ENCODE measurements at regions not wholly inside any gene's neighbourhood (a gene's known extent, or its start where the extent isn't known, plus 50 kb on each side); places are given as distances from the start of the nearest gene placed in this dataset.

DNA sequence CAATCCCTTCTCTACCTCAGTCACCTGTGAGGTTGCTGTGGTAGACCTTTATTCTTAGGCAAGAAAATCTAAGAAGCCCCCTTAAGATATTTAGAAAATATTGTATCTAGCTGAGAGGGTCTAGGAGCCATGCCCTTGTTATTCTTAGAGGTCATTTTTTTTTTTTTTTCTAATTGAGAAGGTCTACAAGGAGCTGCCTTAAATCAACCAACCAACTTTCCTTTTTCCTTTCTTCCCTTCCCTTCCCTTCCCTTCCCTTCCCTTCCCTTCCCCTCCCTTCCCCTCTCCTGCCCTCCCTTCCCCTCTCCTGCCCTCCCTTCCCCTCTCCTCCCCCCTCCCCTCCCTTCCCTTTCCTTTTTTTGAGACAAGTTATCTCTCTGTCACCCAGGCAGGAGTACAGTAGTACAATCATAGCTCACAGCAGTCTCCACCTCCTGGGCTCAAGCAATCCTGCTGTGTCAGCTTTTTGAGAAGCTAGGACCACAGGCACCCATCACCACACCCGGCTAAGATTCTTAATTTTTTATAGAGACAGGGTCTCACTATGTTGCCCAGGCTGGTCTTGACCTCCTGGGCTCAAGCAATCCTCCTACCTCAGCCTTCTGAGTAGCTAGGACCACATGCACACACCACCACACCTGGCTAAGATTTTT is 668.4 kb upstream of the FBXO33 start:
- H3K79me2 ChIP-seq (ENCODE audit: low read length), result no peaks in the 10 kb centered on the region
- ChIA-PET CTCF (no interaction called here), POLR2A (ENCODE audit: unreplicated experiment) (no interaction called here)
- H3K9me2 ChIP-seq (replicated peaks; ENCODE audit: low read length), result no peaks in the 10 kb centered on the region
- DNase-seq, result no peak
- H3F3A ChIP-seq (ENCODE audit: low read length, unreplicated experiment), result no peaks in the 10 kb centered on the region
- H3K4me3 ChIP-seq (ENCODE audit: low read length), result no peak overlapping the region
- H3K9me3 ChIP-seq (ENCODE audit: low read length), result no peaks in the 10 kb centered on the region
- H3K4me1 ChIP-seq (ENCODE audit: insufficient read depth, low read length), result no peaks in the 10 kb centered on the region
- no peaks in the 10 kb centered on the region for H3K27me3 ChIP-seq (ENCODE audit: low read length)
- no peaks in the 10 kb centered on the region for H3K36me3 ChIP-seq (ENCODE audit: low read depth, low read length)
- H4K20me1 ChIP-seq (ENCODE audit: low read length), result no peaks in the 10 kb centered on the region
- ATAC-seq, result no peak
- no peak overlapping the region for H2AFZ ChIP-seq (ENCODE audit: low read length)
- H3K9ac ChIP-seq (ENCODE audit: low read length), result no peak overlapping the region
- H3K4me2 ChIP-seq (ENCODE audit: low read length), result no peak overlapping the region
- TF ChIP-seq CTCF (conservative IDR thresholded peaks at IDR 0.05; ENCODE audit: low read depth, low read length) (no peak), EZH2 (IDR thresholded peaks at IDR 0.05; ENCODE audit: low read length, unreplicated experiment) (no peak), EZH2phosphoT487 (IDR thresholded peaks at IDR 0.05; ENCODE audit: borderline replicate concordance, low read length) (no peak)
- no TSS peak for BruUV-seq (replicated peaks)
- no peak overlapping the region for H3K27ac ChIP-seq (ENCODE audit: low read length)
- intact Hi-C loops (cut with micrococcal nuclease), result no loop called here

- H4K20me1 ChIP-seq (ENCODE audit: low read length), result no peaks in the 10 kb centered on the region
- no peaks in the 10 kb centered on the region for H3K9me2 ChIP-seq (replicated peaks; ENCODE audit: low read length)
- DNase-seq (no peak), ATAC-seq (no peak)
- POLR2A ChIA-PET (ENCODE audit: unreplicated experiment), result no interaction called here
- no peak overlapping the region for H3K4me3 ChIP-seq (ENCODE audit: low read length)
- H3K79me2 ChIP-seq (ENCODE audit: low read length), result no peaks in the 10 kb centered on the region
- no peaks in the 10 kb centered on the region for H3F3A ChIP-seq (ENCODE audit: low read length, unreplicated experiment)
- no peaks in the 10 kb centered on the region for H3K27me3 ChIP-seq (ENCODE audit: low read length)
- H2AFZ ChIP-seq (ENCODE audit: low read length), result no peak overlapping the region
- H3K36me3 ChIP-seq (ENCODE audit: low read depth, low read length), result no peaks in the 10 kb centered on the region
- no peak overlapping the region for H3K4me2 ChIP-seq (ENCODE audit: low read length)
- H3K4me1 ChIP-seq (ENCODE audit: insufficient read depth, low read length), result peaks cover 2% of the 10 kb centered on the region; the same call in 1 of the 2 replicates
- CTCF ChIA-PET, result no interaction called here
- TF ChIP-seq EZH2phosphoT487 (IDR thresholded peaks at IDR 0.05; ENCODE audit: borderline replicate concordance, low read length) (no peak), CTCF (conservative IDR thresholded peaks at IDR 0.05; ENCODE audit: low read depth, low read length) (no peak), EZH2 (IDR thresholded peaks at IDR 0.05; ENCODE audit: low read length, unreplicated experiment) (no peak)
- no TSS peak for BruUV-seq (replicated peaks)
- no peak overlapping the region for H3K9ac ChIP-seq (ENCODE audit: low read length)
- intact Hi-C loops (cut with micrococcal nuclease), result no loop called here
- no peaks in the 10 kb centered on the region for H3K9me3 ChIP-seq (ENCODE audit: low read length)
- no peak overlapping the region for H3K27ac ChIP-seq (ENCODE audit: low read length)
Measured at GRCh38 chr14:40099316-40099715, 667.1 kb upstream of the FBXO33 start.

DNA sequence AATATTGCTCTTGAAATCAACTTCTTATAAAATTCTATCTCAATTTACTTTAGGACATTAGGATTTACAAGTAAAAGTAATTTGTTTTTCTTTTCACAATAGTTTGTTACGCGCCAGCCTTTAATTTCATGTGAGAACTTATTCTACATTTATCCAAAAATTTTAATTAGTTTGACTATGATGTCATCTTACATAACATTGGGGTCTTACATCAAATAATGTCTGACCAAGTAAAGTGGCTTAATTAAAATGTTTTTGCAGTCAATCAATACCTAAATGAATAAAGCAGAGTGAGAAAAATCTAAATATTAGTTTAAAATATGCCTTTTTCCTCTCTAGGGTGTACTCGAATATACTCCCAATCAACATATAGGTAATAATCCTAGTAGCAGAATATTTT is 666.2 kb upstream of the FBXO33 start:
- Histone ChIP-seq H3K9ac (ENCODE audit: low read length) (no peak overlapping the region), H3F3A (ENCODE audit: low read length, unreplicated experiment) (no peaks in the 10 kb centered on the region), H3K4me2 (ENCODE audit: low read length) (no peak overlapping the region), H3K27ac (ENCODE audit: low read length) (no peak overlapping the region), H2AFZ (ENCODE audit: low read length) (no peak overlapping the region), H3K79me2 (ENCODE audit: low read length) (no peaks in the 10 kb centered on the region), H3K9me2 (replicated peaks; ENCODE audit: low read length) (no peaks in the 10 kb centered on the region), H3K9me3 (ENCODE audit: low read length) (no peaks in the 10 kb centered on the region), H3K27me3 (ENCODE audit: low read length) (no peaks in the 10 kb centered on the region), H4K20me1 (ENCODE audit: low read length) (no peaks in the 10 kb centered on the region), H3K4me1 (ENCODE audit: insufficient read depth, low read length) (peaks cover 10% of the 10 kb centered on the region), H3K36me3 (ENCODE audit: low read depth, low read length) (no peaks in the 10 kb centered on the region), H3K4me3 (ENCODE audit: low read length) (no peak overlapping the region)
- POLR2A ChIA-PET (ENCODE audit: unreplicated experiment), result no interaction called here
- TF ChIP-seq CTCF (conservative IDR thresholded peaks at IDR 0.05; ENCODE audit: low read depth, low read length) (no peak), EZH2phosphoT487 (IDR thresholded peaks at IDR 0.05; ENCODE audit: borderline replicate concordance, low read length) (no peak), EZH2 (IDR thresholded peaks at IDR 0.05; ENCODE audit: low read length, unreplicated experiment) (no peak)
- DNase-seq (no peak), ATAC-seq (no peak)
- intact Hi-C loops (cut with micrococcal nuclease), result no loop called here
- CTCF ChIA-PET, result no interaction called here
- BruUV-seq (replicated peaks), result no TSS peak
